ENCODE measurements at regions not wholly inside any gene's neighbourhood (a gene's known extent, or its start where the extent isn't known, plus 50 kb on each side); places are given as distances from the start of the nearest gene placed in this dataset.

DNA sequence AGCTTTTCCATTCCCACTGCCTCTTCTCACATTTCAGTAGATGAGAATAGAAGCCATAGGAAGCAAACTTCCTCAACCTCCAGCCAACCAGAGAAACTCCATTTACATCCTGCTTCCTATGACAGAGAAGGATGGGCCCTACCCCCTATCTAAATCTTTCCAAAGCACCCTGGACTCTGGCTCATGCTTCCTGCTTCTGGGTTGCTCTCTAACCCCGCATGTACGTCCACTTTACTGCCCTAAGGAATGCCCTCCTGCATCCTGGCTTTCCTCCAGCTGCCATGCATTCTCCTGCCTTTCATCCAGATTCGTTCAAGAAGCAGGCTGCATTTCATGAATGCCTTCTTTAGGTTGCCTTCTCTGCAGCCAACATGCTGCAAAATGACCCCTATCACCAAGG, 91.9 kb downstream of the FAM217A start:
- TF ChIP-seq, protein P1, sequence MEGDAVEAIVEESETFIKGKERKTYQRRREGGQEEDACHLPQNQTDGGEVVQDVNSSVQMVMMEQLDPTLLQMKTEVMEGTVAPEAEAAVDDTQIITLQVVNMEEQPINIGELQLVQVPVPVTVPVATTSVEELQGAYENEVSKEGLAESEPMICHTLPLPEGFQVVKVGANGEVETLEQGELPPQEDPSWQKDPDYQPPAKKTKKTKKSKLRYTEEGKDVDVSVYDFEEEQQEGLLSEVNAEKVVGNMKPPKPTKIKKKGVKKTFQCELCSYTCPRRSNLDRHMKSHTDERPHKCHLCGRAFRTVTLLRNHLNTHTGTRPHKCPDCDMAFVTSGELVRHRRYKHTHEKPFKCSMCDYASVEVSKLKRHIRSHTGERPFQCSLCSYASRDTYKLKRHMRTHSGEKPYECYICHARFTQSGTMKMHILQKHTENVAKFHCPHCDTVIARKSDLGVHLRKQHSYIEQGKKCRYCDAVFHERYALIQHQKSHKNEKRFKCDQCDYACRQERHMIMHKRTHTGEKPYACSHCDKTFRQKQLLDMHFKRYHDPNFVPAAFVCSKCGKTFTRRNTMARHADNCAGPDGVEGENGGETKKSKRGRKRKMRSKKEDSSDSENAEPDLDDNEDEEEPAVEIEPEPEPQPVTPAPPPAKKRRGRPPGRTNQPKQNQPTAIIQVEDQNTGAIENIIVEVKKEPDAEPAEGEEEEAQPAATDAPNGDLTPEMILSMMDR (IDR thresholded peaks at IDR 0.05): no peak
- no peak for TF ChIP-seq POLR2A (IDR thresholded peaks at IDR 0.05)

All from adrenal gland (tissue), 5 donors.